ENCODE measurements at regions not wholly inside any gene's neighbourhood (a gene's known extent, or its start where the extent isn't known, plus 50 kb on each side); places are given as distances from the start of the nearest gene placed in this dataset.

DNA sequence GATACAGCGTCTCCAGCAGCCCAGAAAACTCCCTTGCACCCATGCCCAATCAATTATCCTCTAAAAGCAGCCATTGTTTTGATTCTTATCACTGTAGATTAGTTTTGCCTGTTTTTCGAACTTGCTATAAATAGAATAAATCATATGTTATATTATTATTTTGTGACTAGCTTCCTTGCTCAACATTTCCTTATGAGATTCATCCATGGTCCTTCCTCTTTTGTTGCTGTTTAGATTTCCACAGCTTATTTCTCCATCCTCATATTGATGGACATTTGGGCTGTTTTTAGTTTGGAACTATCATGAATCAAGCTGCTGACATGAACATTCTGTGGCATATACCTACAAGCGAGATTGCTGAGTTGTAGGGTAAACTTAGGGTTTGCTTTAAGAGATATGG lies 595.3 kb downstream of the BCOR start:
- no peaks in the 10 kb centered on the region for H4K20me1 ChIP-seq (ENCODE audit: control insufficient read depth, insufficient read depth, low read depth, low read length)
- no peaks in the 10 kb centered on the region for H3K36me3 ChIP-seq (ENCODE audit: control insufficient read depth, low read length)
- H3F3A ChIP-seq (ENCODE audit: control insufficient read depth, insufficient read depth), result no peaks in the 10 kb centered on the region
- no peaks in the 10 kb centered on the region for H3K9me2 ChIP-seq (replicated peaks; ENCODE audit: control insufficient read depth, low read length)
- TF ChIP-seq EZH2phosphoT487 (IDR thresholded peaks at IDR 0.05; ENCODE audit: borderline replicate concordance, low read length), result no peak
- TF ChIP-seq, protein P1, sequence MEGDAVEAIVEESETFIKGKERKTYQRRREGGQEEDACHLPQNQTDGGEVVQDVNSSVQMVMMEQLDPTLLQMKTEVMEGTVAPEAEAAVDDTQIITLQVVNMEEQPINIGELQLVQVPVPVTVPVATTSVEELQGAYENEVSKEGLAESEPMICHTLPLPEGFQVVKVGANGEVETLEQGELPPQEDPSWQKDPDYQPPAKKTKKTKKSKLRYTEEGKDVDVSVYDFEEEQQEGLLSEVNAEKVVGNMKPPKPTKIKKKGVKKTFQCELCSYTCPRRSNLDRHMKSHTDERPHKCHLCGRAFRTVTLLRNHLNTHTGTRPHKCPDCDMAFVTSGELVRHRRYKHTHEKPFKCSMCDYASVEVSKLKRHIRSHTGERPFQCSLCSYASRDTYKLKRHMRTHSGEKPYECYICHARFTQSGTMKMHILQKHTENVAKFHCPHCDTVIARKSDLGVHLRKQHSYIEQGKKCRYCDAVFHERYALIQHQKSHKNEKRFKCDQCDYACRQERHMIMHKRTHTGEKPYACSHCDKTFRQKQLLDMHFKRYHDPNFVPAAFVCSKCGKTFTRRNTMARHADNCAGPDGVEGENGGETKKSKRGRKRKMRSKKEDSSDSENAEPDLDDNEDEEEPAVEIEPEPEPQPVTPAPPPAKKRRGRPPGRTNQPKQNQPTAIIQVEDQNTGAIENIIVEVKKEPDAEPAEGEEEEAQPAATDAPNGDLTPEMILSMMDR (IDR thresholded peaks at IDR 0.05; ENCODE audit: low read depth, low read length, poor library complexity, severe bottlenecking), result no peak
- no peak overlapping the region for H3K4me2 ChIP-seq (ENCODE audit: low read length)
- no peaks in the 10 kb centered on the region for H3K27me3 ChIP-seq (ENCODE audit: control insufficient read depth, low read length)
- no peak overlapping the region for H3K27ac ChIP-seq (ENCODE audit: low read depth, low read length)
- H3K4me3 ChIP-seq (ENCODE audit: low read length), result no peak overlapping the region
- no peaks in the 10 kb centered on the region for H3K9me3 ChIP-seq (ENCODE audit: control insufficient read depth, insufficient read depth, low read length)
- H3K4me1 ChIP-seq (ENCODE audit: control insufficient read depth, low read length), result no peaks in the 10 kb centered on the region
- H3K79me2 ChIP-seq (ENCODE audit: control insufficient read depth, low read length), result no peaks in the 10 kb centered on the region

DNA sequence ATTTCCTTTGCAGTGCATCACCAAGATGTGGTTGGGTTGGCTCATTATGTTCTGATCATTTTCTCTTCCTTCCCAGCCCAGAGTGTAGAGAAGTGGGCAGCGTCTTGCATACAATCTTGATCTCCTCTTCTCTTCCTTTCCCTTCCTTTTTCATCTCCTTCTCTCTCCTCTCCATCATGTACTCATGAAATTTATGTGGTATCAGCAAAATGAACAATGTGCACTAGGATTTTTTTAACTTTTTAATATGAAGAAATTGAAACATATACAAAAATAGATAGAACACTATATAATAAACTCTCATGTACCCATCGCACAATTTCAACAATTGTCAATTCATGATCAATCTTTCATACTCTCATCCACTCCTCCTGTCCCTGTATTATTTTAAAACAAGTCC lies 593.5 kb downstream of the BCOR start:
- H3K4me2 ChIP-seq (ENCODE audit: low read length), result no peak overlapping the region
- no peak overlapping the region for H3K27ac ChIP-seq (ENCODE audit: low read depth, low read length)
- H3K4me3 ChIP-seq (ENCODE audit: low read length), result no peak overlapping the region
- no peaks in the 10 kb centered on the region for H3K27me3 ChIP-seq (ENCODE audit: control insufficient read depth, low read length)
- H3K4me1 ChIP-seq (ENCODE audit: control insufficient read depth, low read length), result no peaks in the 10 kb centered on the region
- no peaks in the 10 kb centered on the region for H3K9me2 ChIP-seq (replicated peaks; ENCODE audit: control insufficient read depth, low read length)
- no peak for TF ChIP-seq EZH2phosphoT487 (IDR thresholded peaks at IDR 0.05; ENCODE audit: borderline replicate concordance, low read length)
- TF ChIP-seq, protein P1 (IDR thresholded peaks at IDR 0.05; ENCODE audit: low read depth, low read length, poor library complexity, severe bottlenecking), result no peak
- no peaks in the 10 kb centered on the region for H3K79me2 ChIP-seq (ENCODE audit: control insufficient read depth, low read length)
- no peaks in the 10 kb centered on the region for H3K36me3 ChIP-seq (ENCODE audit: control insufficient read depth, low read length)
- no peaks in the 10 kb centered on the region for H4K20me1 ChIP-seq (ENCODE audit: control insufficient read depth, insufficient read depth, low read depth, low read length)
- H3F3A ChIP-seq (ENCODE audit: control insufficient read depth, insufficient read depth), result no peaks in the 10 kb centered on the region
- H3K9me3 ChIP-seq (ENCODE audit: control insufficient read depth, insufficient read depth, low read length), result no peaks in the 10 kb centered on the region

DNA sequence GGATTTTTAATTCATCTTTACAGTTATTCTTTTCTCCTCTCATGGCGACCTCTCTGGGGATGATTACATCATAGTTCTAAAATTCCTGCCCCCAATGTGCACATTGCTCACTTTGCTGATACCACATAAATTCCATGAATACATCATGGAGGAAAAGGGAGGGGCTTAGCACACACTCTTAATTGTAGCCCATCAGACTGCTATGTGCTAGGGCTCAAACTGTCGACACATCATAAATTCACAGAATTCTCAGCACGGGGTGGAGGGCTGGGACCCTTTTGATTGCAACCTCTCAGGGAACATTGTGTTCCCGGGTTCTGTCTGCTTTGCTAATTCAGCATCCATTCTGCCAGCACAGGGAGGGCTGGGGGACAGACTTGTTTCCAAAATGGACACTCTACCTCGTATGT lies 592.9 kb downstream of the BCOR start:
- H3F3A ChIP-seq (ENCODE audit: control insufficient read depth, insufficient read depth), result no peaks in the 10 kb centered on the region
- H3K79me2 ChIP-seq (ENCODE audit: control insufficient read depth, low read length), result no peaks in the 10 kb centered on the region
- TF ChIP-seq EZH2phosphoT487 (IDR thresholded peaks at IDR 0.05; ENCODE audit: borderline replicate concordance, low read length), result no peak
- no peak overlapping the region for H3K4me2 ChIP-seq (ENCODE audit: low read length)
- no peaks in the 10 kb centered on the region for H3K27me3 ChIP-seq (ENCODE audit: control insufficient read depth, low read length)
- no peak overlapping the region for H3K27ac ChIP-seq (ENCODE audit: low read depth, low read length)
- H3K9me3 ChIP-seq (ENCODE audit: control insufficient read depth, insufficient read depth, low read length), result no peaks in the 10 kb centered on the region
- H4K20me1 ChIP-seq (ENCODE audit: control insufficient read depth, insufficient read depth, low read depth, low read length), result no peaks in the 10 kb centered on the region
- no peaks in the 10 kb centered on the region for H3K4me1 ChIP-seq (ENCODE audit: control insufficient read depth, low read length)
- no peaks in the 10 kb centered on the region for H3K9me2 ChIP-seq (replicated peaks; ENCODE audit: control insufficient read depth, low read length)
- no peaks in the 10 kb centered on the region for H3K36me3 ChIP-seq (ENCODE audit: control insufficient read depth, low read length)
- no peak overlapping the region for H3K4me3 ChIP-seq (ENCODE audit: low read length)

DNA sequence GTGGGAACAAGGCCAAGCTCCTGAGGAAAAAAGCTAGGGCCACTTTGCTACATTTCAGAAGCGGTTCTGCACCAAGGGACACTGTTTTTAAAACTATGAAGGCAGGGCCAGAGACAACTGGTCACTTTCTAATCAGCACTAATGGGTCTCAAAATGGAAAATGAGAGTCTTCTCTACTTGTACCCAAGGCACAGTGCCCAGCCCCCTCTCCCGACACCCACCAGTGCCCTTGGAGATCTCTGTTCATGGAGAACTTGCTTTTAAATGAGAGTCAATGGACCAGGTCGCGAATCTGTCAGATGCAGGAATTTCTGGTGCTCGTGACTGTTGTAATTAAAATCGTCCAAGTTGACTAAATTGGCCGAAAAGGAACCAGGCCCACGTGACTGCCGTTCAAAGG lies 591.6 kb downstream of the BCOR start:
- H3K9me2 ChIP-seq (replicated peaks; ENCODE audit: control insufficient read depth, low read length), result no peaks in the 10 kb centered on the region
- H3K27ac ChIP-seq (ENCODE audit: low read depth, low read length), result no peak overlapping the region

More for the DNA sequence above, 591.6 kb downstream of the BCOR start:
- H3K27me3 ChIP-seq (ENCODE audit: control insufficient read depth, low read length), result no peaks in the 10 kb centered on the region
- H3K4me3 ChIP-seq (ENCODE audit: low read length), result no peak overlapping the region
- H3K4me1 ChIP-seq (ENCODE audit: control insufficient read depth, low read length), result no peaks in the 10 kb centered on the region
- no peaks in the 10 kb centered on the region for H3K36me3 ChIP-seq (ENCODE audit: control insufficient read depth, low read length)
- no peaks in the 10 kb centered on the region for H4K20me1 ChIP-seq (ENCODE audit: control insufficient read depth, insufficient read depth, low read depth, low read length)
- no peaks in the 10 kb centered on the region for H3K9me3 ChIP-seq (ENCODE audit: control insufficient read depth, insufficient read depth, low read length)
- no peaks in the 10 kb centered on the region for H3F3A ChIP-seq (ENCODE audit: control insufficient read depth, insufficient read depth)
- no peak for TF ChIP-seq EZH2phosphoT487 (IDR thresholded peaks at IDR 0.05; ENCODE audit: borderline replicate concordance, low read length)
- TF ChIP-seq, protein P1 (IDR thresholded peaks at IDR 0.05; ENCODE audit: low read depth, low read length, poor library complexity, severe bottlenecking), result no peak
- no peak overlapping the region for H3K4me2 ChIP-seq (ENCODE audit: low read length)
- H3K79me2 ChIP-seq (ENCODE audit: control insufficient read depth, low read length), result no peaks in the 10 kb centered on the region

Measured in DOHH2 (cell line).